DND-41 (cell line): ENCODE measurements at regions not wholly inside any gene's neighbourhood (a gene's known extent, or its start where the extent isn't known, plus 50 kb on each side); places are given as distances from the start of the nearest gene placed in this dataset.

Experiments
- ATAC-seq: fragments of 200-7000 bp; cut with Tn5 transposase; 3 replicates; pipeline ENCODE4 v1.9.1; 2021; ENCODE audit warnings: low read depth; ENCODE audit not compliant: insufficient read depth
- DNase-seq: peaks from one replicate; pipeline ENCODE4 v3.0.0-alpha.2; 2020
- H2AFZ ChIP-seq: 2 replicates; pipeline ENCODE4 v1.6.0; 2012; ENCODE audit warnings: low read depth, low read length
- H3K27ac ChIP-seq: 2 replicates; pipeline ENCODE4 v1.5.1; 2012; ENCODE audit warnings: low read length, inconsistent platforms
- H3K27me3 ChIP-seq: fragments of 200-600 bp; sonication (generic); 2 replicates; pipeline ENCODE4 v1.6.0; 2012; ENCODE audit warnings: low read length, mild to moderate bottlenecking, inconsistent platforms; ENCODE audit not compliant: insufficient read depth, poor library complexity
- H3K36me3 ChIP-seq: 2 replicates; pipeline ENCODE4 v1.5.1; 2012; ENCODE audit warnings: low read length, inconsistent platforms; ENCODE audit not compliant: insufficient read depth
- H3K4me1 ChIP-seq: 2 replicates; pipeline ENCODE4 v1.5.1; 2012; ENCODE audit warnings: mild to moderate bottlenecking, low read length; ENCODE audit not compliant: insufficient read depth
- H3K4me2 ChIP-seq: 2 replicates; pipeline ENCODE4 v1.6.0; 2012; ENCODE audit warnings: mild to moderate bottlenecking, moderate library complexity, low read length, inconsistent platforms; ENCODE audit not compliant: insufficient read depth
- H3K4me3 ChIP-seq, 2 experiments: fragments of 200-600 bp in 1 of 2; shearing (Covaris generic) in 1 of 2; 2 replicates each; pipeline ENCODE4 v1.5.1; 2012 to 2016; ENCODE audit warnings: inconsistent platforms in 2 of 2, low read length in 2 of 2, mild to moderate bottlenecking in 2 of 2, low read depth in 1 of 2, moderate library complexity in 1 of 2
- H3K79me2 ChIP-seq: 2 replicates; pipeline ENCODE4 v1.6.0; 2012; ENCODE audit warnings: low read length, inconsistent platforms; ENCODE audit not compliant: insufficient read depth
- H3K9ac ChIP-seq: 2 replicates; pipeline ENCODE4 v1.6.0; 2012; ENCODE audit warnings: low read depth, mild to moderate bottlenecking, inconsistent platforms, low read length, moderate library complexity
- H3K9me3 ChIP-seq: 2 replicates; pipeline ENCODE4 v1.5.1; 2012; ENCODE audit warnings: low read length, moderate library complexity, mild to moderate bottlenecking, inconsistent platforms; ENCODE audit not compliant: insufficient read depth, severe bottlenecking
- H4K20me1 ChIP-seq: 2 replicates; pipeline ENCODE4 v1.6.0; 2012; ENCODE audit warnings: low read length; ENCODE audit not compliant: insufficient read depth
- CTCF ChIP-seq: IDR thresholded peaks from 2 replicates; pipeline ENCODE4 v1.5.1; 2012; ENCODE audit warnings: borderline replicate concordance, low read length, moderate library complexity, mild to moderate bottlenecking; ENCODE audit not compliant: poor library complexity, severe bottlenecking; ENCODE audit errors: extremely low read depth
- EZH2 ChIP-seq: IDR thresholded peaks from 3 replicates; pipeline ENCODE4 v1.6.1; 2012; ENCODE audit warnings: borderline replicate concordance, low read depth, mild to moderate bottlenecking, moderate library complexity, low read length, inconsistent platforms; ENCODE audit not compliant: severe bottlenecking

- Histone ChIP-seq H3K27ac (no peak overlapping the region), H3K4me1 (no peaks in the 10 kb centered on the region), H3K9me3 (no peaks in the 10 kb centered on the region), H3K79me2 (no peaks in the 10 kb centered on the region), H3K36me3 (no peaks in the 10 kb centered on the region), H3K4me2 (no peak overlapping the region), H3K9ac (no peak overlapping the region), H3K27me3 (no peaks in the 10 kb centered on the region), H2AFZ (no peak overlapping the region), H4K20me1 (no peaks in the 10 kb centered on the region), H3K4me3 (no peak overlapping the region)
- TF ChIP-seq EZH2 (no peak), CTCF (no peak)
- ATAC-seq (no peak), DNase-seq (no peak)
These were observed 935.5 kb downstream of the RAB28 start for GRCh38 chr4:12548678-12549077.

GRCh38 chr4:12545812-12546211 is 938.3 kb downstream of the RAB28 start:
- TF ChIP-seq CTCF (no peak), EZH2 (no peak)
- no peak overlapping the region for H3K27ac ChIP-seq
- H4K20me1 ChIP-seq, result no peaks in the 10 kb centered on the region
- H3K4me3 ChIP-seq, result no peak overlapping the region
- H3K4me1 ChIP-seq, result no peaks in the 10 kb centered on the region
- no peak overlapping the region for H3K9ac ChIP-seq
- H3K79me2 ChIP-seq, result no peaks in the 10 kb centered on the region
- no peak overlapping the region for H2AFZ ChIP-seq
- no peak overlapping the region for H3K4me2 ChIP-seq
- DNase-seq (no peak), ATAC-seq (no peak)
- H3K27me3 ChIP-seq, result no peaks in the 10 kb centered on the region
- no peaks in the 10 kb centered on the region for H3K9me3 ChIP-seq
- no peaks in the 10 kb centered on the region for H3K36me3 ChIP-seq

GRCh38 chr4:12538162-12538561 is 946.0 kb downstream of the RAB28 start:
- Histone ChIP-seq H3K4me3 (no peak overlapping the region), H3K36me3 (no peaks in the 10 kb centered on the region), H4K20me1 (no peaks in the 10 kb centered on the region), H2AFZ (no peak overlapping the region), H3K9ac (no peak overlapping the region), H3K27me3 (no peaks in the 10 kb centered on the region), H3K4me1 (no peaks in the 10 kb centered on the region), H3K79me2 (no peaks in the 10 kb centered on the region), H3K27ac (no peak overlapping the region), H3K4me2 (no peak overlapping the region), H3K9me3 (no peaks in the 10 kb centered on the region)
- TF ChIP-seq EZH2 (no peak), CTCF (no peak)
- no peak for ATAC-seq
- DNase-seq, result no peak

GRCh38 chr4:12534684-12535083 is 949.5 kb downstream of the RAB28 start:
- H4K20me1 ChIP-seq, result no peaks in the 10 kb centered on the region
- H3K36me3 ChIP-seq, result no peaks in the 10 kb centered on the region
- no peak overlapping the region for H3K9ac ChIP-seq
- DNase-seq, result no peak
- no peak for ATAC-seq
- no peak for TF ChIP-seq EZH2
- no peak for TF ChIP-seq CTCF
- no peaks in the 10 kb centered on the region for H3K79me2 ChIP-seq
- no peak overlapping the region for H3K4me3 ChIP-seq
- no peak overlapping the region for H3K27ac ChIP-seq
- no peaks in the 10 kb centered on the region for H3K4me1 ChIP-seq
- H3K4me2 ChIP-seq, result no peak overlapping the region
- H2AFZ ChIP-seq, result no peak overlapping the region
- H3K27me3 ChIP-seq, result no peaks in the 10 kb centered on the region
- H3K9me3 ChIP-seq, result no peaks in the 10 kb centered on the region
